ENCODE measurements at regions not wholly inside any gene's neighbourhood (a gene's known extent, or its start where the extent isn't known, plus 50 kb on each side); places are given as distances from the start of the nearest gene placed in this dataset.
A peak's percentile ranks its signal among the peaks of the same experiment; 100 is the strongest.
"Not testable (repeated sequence)": the region's sequence is repeated elsewhere in the genome, so short reads cannot be mapped to it uniquely, and the experiment has no call there.

- no peak for DNase-seq
Observed at GRCh38 chr14:106024983-106025604, 498.7 kb downstream of the TMEM121 start.

GRCh38 chr14:106026026-106026425, 499.6 kb downstream of the TMEM121 start:
- no peak for DNase-seq

- not testable (repeated sequence) for DNase-seq
Observed at GRCh38 chr14:106027759-106028158, 501.4 kb downstream of the TMEM121 start.

- no peak for DNase-seq
Observed at GRCh38 chr14:106029959-106030358, 503.6 kb downstream of the TMEM121 start.

- DNase-seq: no peak
Observed at GRCh38 chr14:106037380-106037779, 511.0 kb downstream of the TMEM121 start.

GRCh38 chr14:106038263-106038662, 511.9 kb downstream of the TMEM121 start:
- DNase-seq: peak; percentile 42

- DNase-seq: no peak
Observed at GRCh38 chr14:106039400-106039799, 513.0 kb downstream of the TMEM121 start.

GRCh38 chr14:106044515-106044914, 518.1 kb downstream of the TMEM121 start:
- no peak for DNase-seq

- no peak for DNase-seq
Observed at GRCh38 chr14:106044949-106045596, 518.7 kb downstream of the TMEM121 start.

- no peak for DNase-seq
Observed at GRCh38 chr14:106051796-106052195, 525.4 kb downstream of the TMEM121 start.

- no peak for DNase-seq
Observed at GRCh38 chr14:106055289-106055688, 528.9 kb downstream of the TMEM121 start.

GRCh38 chr14:106058342-106058741, 532.0 kb downstream of the TMEM121 start:
- no peak for DNase-seq

- no peak for DNase-seq
Observed at GRCh38 chr14:106060276-106060975, 534.0 kb downstream of the TMEM121 start.

GRCh38 chr14:106061877-106062500, 535.6 kb downstream of the TMEM121 start:
- not testable (repeated sequence) for DNase-seq

- DNase-seq: peak; percentile 21
Observed at GRCh38 chr14:106062502-106063272, 536.3 kb downstream of the TMEM121 start.

GRCh38 chr14:106067935-106068334, 541.6 kb downstream of the TMEM121 start:
- DNase-seq: no peak

GRCh38 chr14:106069804-106070625, 543.6 kb downstream of the TMEM121 start:
- no peak for DNase-seq

- DNase-seq: no peak
Observed at GRCh38 chr14:106080922-106081321, 554.5 kb downstream of the TMEM121 start.

GRCh38 chr14:106081721-106082120, 555.3 kb downstream of the TMEM121 start:
- not testable (repeated sequence) for DNase-seq

GRCh38 chr14:106083082-106083481, 556.7 kb downstream of the TMEM121 start:
- no peak for DNase-seq

GRCh38 chr14:106087837-106088236, 561.5 kb downstream of the TMEM121 start:
- no peak for DNase-seq

GRCh38 chr14:106088860-106089259, 562.5 kb downstream of the TMEM121 start:
- not testable (repeated sequence) for DNase-seq

Data from NCI-H2171 (cell line).